GM12874 (cell line): ENCODE measurements at regions not wholly inside any gene's neighbourhood (a gene's known extent, or its start where the extent isn't known, plus 50 kb on each side); places are given as distances from the start of the nearest gene placed in this dataset.

Experiments
- TF ChIP-seq, protein P1 (sequence below): IDR thresholded peaks from 2 replicates; pipeline ENCODE4 v1.5.1; 2011; ENCODE audit warnings: low read depth, mild to moderate bottlenecking, control low read depth, low read length, moderate library complexity; ENCODE audit not compliant: insufficient read depth

DNA sequence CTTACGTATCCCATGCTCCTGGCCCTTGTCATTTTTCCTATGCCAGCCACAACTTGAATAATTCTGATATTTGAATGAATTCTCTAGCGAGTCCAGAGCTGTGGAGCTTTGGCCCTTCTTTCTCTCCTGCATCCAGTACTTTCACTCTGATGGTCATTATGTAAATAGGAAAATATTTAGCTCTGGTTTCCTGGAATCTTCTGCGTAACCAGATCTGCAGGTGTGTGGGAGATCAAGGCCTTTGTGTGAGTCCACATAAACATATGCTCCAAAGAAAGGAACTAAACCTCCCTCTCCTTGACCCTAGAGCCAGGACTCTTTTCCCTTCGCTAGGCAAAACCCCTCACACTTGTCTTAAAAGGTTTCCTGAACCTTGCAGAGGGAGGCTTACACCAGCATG lies 132.5 kb upstream of the THBS1 start:
- TF ChIP-seq, protein P1, sequence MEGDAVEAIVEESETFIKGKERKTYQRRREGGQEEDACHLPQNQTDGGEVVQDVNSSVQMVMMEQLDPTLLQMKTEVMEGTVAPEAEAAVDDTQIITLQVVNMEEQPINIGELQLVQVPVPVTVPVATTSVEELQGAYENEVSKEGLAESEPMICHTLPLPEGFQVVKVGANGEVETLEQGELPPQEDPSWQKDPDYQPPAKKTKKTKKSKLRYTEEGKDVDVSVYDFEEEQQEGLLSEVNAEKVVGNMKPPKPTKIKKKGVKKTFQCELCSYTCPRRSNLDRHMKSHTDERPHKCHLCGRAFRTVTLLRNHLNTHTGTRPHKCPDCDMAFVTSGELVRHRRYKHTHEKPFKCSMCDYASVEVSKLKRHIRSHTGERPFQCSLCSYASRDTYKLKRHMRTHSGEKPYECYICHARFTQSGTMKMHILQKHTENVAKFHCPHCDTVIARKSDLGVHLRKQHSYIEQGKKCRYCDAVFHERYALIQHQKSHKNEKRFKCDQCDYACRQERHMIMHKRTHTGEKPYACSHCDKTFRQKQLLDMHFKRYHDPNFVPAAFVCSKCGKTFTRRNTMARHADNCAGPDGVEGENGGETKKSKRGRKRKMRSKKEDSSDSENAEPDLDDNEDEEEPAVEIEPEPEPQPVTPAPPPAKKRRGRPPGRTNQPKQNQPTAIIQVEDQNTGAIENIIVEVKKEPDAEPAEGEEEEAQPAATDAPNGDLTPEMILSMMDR: no peak

DNA sequence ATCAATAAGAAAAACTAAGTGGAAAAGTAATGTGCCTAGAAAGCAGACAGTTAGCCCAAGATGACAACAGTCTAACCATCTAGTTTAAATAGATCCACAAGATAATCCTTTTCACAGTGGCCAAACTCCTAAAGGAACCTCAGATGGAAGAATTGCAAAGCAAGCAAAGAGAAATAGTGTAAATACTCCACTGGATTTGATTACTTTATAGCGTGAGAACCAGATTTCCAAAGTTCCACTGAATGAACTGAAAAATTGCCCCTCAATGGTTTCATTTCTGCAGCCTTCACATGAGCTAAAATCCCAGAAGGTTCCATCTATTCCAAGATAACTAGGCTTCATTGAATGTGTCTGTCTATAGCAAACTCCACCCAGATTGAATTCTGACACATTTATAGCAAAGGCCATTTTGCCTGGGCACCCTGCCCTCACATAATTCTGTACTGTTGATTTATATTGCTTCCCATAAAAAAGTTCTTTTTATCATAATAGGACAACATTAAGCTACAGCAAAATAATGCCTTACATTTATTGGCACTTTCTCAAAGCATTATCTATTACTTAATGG lies 129.7 kb upstream of the THBS1 start:
- TF ChIP-seq, protein P1: no peak

DNA sequence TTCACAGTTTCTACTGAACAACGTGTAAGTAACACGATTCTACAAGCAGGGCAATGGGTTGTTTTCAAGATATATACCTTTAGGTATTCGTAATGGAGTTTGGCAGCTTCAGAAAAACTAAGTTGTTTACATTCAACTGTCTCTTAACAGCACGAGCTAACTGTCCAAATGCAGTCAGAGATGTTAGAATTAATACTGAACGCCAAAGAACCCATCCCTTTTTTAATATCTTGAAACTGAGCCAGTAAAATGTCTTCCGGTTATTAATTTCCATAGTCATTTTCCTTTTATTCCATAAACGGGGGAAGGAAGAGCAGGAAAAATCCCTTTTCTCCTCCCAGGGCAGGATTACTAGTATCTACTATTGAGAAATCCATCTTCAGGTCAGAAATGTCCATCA lies 129.0 kb upstream of the THBS1 start:
- TF ChIP-seq, protein P1: no peak

DNA sequence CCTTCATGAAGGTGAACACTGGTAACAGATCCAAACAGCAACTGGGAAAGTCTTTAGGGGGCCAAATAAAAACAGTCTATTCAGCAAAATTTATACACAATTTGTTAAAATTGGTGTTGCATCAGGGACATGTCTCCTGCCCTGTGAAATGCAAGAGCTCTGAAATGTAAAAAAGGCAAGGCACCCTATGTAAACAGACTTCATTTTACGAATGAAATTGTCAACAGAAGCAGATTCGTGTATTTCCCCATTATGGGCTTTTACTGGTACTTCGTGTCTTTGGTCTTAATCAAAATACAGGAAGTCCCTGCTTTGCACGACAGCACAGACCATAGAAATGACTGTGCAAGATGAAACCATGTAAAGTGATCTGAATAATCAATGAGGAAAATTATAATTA lies 127.3 kb upstream of the THBS1 start:
- TF ChIP-seq, protein P1: no peak

DNA sequence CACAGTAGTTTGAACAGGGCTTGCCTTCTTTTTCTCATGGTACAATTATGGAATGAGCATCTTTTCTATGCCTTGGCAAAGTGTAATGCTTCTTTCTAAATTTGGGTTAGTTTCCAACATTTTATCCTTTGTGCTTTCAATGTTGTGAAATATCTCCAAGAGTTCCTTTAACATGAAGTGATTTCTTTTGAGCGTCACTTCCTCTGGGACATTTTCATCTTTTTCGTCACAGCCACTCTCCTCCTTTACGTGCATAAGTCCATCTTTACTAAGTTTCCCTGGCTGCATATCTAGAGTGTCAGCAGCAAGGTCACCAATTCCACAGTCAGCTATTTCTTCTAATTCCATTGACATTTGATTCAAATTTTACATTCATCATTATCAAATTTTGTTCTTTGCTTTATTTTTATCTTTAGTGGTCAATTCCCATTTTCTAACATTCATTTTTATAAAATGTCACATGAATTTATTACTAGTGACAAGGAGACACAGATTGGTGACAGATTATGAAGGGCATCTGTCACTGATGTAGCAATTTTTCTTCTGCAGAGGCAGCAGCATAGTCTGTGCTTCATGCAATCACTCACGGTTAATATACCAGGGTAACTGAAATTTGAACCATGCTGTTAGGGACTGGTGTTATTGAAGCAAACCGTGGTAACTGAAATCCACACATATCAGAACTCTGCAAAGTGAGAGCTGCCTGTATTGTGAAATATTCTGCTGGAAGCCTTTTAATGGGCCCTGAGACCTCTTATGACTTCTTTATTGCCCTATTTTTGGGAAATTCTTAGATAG lies 126.5 kb upstream of the THBS1 start:
- TF ChIP-seq, protein P1: no peak

DNA sequence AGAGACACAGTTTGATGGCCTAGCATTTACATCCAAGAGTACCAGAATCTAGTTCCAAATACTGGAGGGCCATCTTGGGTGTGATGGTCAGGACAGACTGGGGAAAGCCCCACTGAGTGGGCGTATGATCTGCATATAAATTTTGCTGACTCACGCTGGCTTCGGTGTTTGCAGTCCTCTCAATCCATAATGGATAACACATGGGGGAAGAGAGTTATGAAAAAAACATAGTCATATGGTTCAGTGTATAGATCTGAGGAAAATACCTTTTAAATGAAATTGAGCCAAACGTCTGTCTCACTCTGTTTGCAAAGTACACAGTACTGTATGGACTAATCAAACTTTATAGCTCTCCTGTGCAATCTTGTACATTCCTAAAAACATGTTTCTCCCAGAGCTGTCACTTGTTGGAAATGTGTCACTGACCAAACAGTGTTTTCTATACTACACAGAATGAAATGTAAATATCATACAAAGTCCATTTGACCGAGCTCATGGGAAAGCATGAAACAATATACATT lies 125.3 kb upstream of the THBS1 start:
- TF ChIP-seq, protein P1: no peak

DNA sequence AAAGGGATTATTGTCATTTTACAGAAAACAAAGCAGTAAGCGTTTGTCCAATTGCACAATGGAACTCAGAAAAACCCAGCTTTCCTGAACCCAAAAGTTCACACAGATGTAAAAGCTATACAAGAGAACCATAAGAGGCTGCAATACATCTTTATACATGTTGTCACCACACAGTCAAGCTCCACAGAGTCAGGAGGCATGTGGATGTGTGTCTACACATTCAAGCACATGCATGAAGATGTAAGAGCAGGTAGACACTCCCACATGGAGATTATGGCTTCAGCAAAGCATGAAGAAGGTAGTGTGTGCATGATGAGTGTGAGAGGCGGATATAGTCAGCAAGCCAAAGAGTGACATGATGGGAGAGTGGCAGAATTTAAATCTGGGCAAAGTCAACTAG lies 124.7 kb upstream of the THBS1 start:
- TF ChIP-seq, protein P1: no peak
